Superior temporal gyrus (tissue), 1 donor: ENCODE measurements at regions not wholly inside any gene's neighbourhood (a gene's known extent, or its start where the extent isn't known, plus 50 kb on each side); places are given as distances from the start of the nearest gene placed in this dataset.

Experiments
- DNase-seq: peaks from one replicate; pipeline ENCODE4 v3.0.0-alpha.2; 2016; ENCODE audit errors: extremely low spot score

DNA sequence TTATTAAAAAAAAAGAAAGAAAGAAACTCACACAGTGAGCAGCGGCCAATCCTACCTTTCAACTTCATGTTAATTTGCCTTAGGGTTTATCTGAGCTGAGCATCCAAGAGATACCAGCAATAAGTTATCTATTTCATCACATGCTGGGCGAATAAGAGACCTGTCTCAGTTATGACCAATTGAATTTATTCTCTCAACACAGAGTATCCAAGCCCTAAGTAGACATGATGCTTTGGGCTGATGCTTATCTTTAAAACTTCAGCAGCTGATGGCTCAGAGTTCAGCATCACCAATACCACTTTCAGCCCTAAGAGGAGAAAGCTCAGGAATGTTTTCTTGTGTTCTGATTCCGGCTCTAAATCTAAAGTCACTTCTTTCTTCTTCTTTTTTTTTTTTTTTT, 489.0 kb upstream of the ZFHX3 start:
- DNase-seq, result no peak

DNA sequence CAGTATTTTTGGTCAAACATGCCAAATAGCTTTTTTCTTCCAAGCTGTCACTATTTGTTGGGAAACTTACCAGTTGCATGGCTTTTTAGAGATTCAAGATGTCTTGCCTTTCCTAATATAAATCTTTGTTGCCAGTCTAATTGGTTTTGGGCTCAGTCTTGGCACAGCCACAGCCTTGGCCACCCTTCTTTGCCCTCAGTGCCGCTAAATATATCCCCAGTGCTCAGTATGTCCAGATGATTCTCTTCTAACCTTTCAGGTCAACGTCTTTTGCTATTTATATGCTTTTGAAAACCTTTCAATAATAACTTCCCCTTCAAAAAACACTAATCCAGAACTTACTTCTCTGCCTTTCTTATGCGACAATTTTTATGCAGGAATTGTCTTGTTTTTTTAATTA, 483.1 kb upstream of the ZFHX3 start:
- no peak for DNase-seq

DNA sequence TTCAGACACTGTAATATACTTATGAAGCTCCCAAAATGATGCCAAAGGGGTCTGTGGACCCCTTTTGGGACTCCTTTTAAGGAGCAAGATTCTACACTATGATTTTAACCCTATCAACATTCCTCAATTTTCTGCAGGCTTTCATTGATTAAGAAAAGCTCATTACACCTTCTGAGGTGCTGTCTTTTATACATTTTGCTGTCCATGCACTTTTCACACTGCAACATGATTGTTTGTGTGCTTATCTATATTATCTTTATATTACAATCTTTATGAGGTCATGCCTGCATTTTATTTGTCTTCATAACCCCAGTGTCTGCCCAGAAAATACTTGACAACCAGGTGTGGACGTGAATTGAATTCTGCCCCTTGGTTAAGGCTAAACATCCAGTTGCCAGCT, 482.6 kb upstream of the ZFHX3 start:
- no peak for DNase-seq

DNA sequence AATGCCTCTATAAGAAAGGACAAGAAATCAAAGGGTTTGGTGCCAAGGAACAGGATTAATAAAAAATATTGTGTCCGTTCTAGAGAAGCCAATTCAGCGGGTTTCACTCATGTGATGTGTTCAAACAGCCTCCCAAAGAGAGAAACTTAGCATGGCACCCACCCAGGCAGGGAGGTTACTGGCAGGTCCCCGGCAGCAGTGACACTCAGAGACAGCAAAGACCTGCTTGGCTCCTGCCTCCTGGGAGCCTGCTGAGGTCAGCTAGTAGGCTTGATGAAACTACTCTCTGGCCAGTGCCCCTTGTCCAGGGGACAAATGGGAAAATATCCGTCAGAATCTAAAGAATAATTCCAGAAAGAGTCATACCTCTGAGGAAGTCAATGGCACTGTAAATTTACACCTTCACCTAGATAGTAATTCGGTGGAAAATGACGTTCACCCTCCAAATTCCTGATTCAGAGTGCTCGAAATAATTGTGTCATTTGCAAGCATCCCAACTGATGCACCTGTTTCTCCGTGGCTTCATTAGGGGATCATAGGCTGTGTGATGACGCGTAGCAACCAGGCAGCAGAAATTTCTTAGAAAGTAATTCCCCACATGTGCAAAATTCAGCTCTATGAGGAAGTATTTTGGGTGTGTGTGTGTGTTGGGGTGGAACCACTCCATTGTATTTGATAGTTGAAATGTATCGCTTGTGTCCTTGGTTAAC, 481.5 kb upstream of the ZFHX3 start:
- DNase-seq, result no peak

DNA sequence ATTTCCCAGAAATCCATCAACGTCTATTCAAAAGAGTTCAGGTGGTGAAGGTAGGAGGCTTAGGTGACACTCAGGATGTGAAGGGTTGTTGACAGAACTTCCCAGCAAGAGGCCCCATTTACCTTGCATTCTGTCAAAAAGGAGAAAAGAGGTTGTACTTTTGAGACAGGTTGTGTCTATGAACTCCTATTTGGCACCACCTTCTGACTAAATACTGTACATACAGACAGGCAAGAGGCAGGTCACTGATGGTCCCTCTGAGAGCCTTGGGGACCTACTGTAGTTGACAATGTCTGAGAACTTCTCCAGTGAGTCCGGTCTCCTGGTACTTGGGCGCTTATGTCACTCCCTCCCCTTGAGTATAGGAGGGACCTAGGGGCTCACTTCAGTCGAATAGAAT, 479.3 kb upstream of the ZFHX3 start:
- DNase-seq, result no peak

DNA sequence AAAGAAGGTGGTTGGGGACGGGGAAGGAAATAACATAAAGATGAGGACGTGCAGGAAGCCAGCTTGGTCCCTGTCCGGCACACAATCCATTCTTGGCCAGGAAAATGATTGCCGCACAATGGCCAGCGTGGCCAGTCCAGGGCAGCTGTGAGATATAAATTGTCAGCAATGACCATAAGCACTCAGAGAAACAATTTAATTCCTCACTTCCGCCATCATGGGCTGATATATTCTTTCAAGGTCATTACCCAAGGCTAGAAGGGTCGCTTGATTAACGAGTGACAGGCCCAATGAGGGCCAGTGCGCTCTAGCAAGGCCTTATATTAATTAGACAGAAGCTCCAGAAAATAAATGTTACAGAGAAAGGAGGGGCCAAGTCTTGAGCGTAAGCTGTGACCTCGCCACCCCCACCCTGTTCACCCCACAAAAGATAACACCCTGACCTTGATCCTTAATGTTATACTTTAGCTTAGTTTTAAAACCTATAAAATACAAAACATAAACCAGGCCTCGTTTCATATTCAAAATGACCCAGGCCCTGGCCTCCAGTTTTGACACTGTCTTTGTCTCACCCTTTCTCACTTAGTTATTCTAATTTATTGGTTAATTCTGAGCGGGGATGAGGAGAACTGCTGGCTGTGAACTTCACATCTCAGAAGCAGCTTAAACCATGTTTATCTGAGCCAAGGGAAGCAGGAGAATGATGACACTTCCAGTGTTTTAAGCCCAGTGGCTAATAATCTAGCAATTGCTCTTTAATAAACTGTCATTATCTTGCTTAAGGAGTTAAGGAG, 478.3 kb upstream of the ZFHX3 start:
- no peak for DNase-seq

DNA sequence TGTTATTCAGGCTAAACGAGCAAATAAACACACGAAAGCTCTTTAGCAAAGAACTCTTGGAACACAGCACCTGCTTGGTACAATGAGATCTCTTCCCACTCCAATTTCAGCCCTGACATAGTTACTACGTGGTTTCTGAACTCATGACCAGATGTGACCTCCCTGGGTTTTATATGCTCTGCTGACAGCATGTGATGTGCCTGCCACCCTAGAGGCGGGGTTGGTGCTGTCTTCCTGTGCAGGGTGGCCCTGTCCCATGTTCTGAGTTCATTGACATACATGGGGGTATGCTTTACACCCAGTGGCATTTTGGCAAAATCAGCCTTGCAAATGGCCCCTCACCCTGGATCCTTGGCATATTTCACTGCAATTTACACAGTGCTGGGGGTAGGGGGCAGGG, 475.3 kb upstream of the ZFHX3 start:
- no peak for DNase-seq

DNA sequence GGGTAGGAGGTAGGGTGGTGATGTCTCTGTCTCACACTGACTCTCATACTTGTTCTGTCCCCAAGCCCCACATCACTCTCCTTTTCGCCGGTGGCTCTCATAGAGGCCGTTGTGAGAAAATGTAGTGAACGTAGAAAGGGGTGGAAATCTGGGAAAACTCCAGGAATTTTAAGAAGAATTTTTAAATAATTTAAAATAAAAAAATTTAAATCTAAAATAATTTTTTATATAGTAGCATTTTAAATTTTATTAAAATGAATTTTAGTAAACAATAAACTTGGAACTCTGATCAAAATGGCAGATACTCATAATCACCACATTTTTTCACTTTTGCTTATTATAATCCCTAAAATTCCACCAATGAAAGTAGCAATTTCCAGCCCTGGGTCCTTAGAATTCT, 473.6 kb upstream of the ZFHX3 start:
- no peak for DNase-seq

DNA sequence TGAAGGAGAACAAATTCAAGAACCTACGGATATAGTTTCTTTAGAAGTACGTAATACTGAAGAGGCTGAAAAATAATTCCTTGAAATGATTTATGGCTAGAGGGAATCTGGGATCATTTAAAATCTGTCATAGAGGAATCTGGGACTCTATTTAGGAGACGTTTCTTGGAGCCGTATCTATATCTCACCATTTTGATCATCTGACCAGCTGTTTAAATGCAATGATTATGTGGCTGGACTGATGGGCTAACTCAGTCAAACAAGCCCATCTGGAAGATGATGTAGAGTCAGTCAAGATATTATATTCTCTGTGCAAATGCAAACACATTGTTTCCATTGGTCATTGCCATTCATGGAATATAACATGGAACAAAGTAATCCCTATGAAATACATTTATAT, 467.7 kb upstream of the ZFHX3 start:
- no peak for DNase-seq

DNA sequence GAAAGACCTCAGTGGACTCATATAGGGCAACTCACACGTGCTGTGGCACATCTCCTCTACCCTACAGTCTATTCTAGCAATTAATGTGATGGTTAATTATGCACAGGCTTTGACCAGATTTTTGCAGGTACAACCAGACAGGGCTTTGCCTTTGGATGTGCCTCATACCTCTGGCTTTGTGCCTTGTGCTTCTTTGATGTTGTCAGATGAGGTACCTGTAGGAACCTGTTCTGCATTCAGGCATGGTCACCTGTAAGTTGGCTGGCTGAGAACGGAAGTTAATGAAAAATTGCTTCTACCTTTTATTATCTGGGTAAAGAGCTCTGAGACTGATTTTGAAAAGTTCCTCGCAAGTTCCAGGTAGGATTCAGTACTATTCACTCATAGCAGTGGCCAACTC, 462.9 kb upstream of the ZFHX3 start:
- no peak for DNase-seq

DNA sequence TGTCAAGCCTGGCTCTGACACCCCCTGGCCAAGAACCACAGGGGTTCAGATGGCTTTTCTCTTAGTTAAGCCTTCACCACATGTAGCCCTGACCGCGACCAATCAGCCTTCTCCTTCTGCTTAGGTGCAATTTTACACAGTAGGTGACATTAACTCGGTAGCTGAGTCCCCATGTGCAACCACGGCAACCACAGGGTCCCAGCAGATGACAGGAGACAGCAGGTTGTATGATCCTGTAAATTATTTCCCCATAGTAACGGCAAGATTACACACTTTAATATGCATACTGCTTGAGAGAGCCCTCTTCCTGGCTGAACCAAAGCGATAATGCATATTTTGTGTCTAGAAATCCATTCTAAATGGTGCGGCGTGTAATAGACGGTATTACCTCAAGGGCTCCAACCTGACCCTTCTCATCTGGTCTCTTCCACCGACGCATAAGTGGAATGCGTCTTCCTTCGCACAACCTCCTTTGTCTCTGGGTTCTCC, 458.7 kb upstream of the ZFHX3 start:
- no peak for DNase-seq

DNA sequence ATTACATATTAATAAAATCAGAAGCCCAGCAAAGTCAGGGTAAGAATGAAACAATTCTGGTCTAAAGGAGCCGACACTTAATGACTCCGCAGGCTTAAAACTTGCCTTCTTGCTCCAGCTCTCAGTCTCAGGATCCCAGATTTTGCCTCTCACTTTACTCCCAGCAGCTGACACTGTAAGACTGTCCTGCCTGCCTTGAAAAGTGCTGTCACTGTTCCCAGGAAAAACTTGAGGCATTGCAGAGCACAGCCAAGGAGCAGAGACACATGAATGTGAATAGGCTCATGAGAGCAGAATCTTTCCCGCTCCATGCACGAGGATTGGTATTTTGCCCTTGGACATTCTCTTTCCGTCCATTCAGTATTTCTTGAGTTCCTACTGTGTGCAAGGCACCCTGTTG, 457.6 kb upstream of the ZFHX3 start:
- no peak for DNase-seq

DNA sequence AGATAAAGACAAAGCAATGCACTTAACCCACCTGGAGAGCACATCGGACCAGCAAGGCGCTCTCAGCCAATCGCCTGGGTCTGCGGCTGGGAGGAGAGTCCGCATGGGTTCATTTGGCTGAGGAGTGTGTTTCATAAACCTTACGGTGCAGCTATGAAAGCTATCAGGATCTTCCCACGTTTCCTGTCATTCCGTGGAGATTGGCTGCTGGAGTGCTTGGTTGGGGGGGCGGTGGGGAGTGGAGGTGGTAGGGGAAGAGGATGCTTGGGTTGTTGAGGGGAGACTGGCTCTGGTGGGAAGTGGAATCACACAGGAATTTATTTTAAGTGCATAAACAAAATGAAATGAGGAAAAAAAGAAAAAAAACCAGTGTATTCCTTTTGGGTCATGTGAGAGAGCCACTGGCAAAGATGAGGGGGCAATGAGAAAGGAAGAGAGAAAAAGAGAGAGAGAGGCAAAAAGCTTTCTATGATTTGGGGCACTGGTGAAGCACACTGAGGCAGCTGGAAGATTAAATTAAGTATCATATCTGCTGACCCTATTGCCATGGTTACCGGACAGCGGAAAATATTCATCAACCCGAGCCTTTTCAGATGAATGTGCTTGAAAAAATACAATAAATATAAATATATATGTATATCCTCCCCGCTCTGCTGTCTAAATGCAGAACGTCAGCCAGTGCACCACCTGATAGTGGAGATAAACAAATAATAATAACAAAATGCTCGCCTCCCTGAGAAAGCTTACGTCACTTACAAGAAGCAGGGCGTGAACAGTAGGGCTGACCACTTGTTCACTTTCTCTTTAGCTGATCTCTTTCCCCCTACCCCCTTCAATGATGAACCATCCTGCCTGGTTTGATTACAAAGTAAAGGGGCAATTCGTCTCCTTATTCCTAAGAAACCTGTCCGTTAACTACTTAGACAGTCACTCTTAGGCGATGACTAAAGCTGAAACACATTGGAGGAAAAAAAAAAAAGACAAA, 457.0 kb upstream of the ZFHX3 start:
- no peak for DNase-seq

DNA sequence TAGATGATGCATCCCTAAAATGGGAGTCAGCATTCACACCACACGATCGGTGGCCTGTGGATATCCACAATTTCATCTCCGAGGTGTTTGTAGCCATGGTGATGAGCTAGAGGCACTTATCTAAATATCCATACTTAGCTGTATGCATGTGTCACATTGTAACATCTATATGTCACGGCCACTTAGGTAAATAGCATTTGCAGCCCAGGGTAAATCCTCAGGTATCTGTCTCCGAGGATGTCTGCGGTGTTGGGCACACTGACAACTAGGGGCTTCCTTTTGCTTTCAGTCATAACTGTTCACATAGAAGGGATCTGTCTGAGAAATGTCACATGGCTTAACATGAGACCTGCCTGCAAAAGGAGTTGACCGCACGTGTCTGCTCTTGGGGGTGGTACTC, 455.2 kb upstream of the ZFHX3 start:
- DNase-seq, result no peak

DNA sequence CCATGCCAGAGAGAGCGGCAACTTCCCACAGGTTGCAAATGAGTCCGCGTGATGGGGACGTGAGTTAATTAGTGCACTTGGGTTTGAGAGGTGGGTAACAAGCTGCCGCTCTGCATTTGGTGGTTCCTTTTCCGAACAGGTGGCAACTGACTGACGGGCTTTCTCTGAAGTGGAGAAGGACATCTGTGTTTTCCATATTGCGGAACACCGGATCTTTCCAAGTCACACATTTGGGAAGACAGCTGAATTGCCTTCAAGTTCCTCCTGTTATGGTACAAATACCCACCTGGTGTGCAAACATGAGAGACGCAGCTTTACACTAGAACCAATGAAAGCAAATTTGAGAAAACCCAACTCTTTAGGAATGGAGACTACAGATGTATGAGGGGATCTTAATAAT, 451.3 kb upstream of the ZFHX3 start:
- no peak for DNase-seq

DNA sequence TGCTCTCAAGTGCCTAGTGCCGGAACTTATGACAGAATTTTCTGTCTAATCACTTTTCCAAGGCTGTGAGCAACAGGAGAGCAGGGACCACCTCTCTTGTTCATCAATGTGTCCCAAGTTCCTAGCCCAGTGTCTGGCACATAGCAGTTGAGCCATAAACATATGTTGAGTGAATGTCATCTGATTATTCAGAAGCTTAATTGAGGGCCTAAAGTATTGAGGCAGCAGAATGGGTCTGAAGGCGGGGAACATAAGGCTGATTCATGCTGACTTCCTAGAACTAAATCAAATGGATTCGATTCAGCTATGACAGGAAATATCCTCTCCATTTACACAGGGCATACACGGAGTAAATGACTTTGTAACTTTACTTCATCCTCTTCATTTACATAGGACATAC, 438.0 kb upstream of the ZFHX3 start:
- DNase-seq, result no peak

DNA sequence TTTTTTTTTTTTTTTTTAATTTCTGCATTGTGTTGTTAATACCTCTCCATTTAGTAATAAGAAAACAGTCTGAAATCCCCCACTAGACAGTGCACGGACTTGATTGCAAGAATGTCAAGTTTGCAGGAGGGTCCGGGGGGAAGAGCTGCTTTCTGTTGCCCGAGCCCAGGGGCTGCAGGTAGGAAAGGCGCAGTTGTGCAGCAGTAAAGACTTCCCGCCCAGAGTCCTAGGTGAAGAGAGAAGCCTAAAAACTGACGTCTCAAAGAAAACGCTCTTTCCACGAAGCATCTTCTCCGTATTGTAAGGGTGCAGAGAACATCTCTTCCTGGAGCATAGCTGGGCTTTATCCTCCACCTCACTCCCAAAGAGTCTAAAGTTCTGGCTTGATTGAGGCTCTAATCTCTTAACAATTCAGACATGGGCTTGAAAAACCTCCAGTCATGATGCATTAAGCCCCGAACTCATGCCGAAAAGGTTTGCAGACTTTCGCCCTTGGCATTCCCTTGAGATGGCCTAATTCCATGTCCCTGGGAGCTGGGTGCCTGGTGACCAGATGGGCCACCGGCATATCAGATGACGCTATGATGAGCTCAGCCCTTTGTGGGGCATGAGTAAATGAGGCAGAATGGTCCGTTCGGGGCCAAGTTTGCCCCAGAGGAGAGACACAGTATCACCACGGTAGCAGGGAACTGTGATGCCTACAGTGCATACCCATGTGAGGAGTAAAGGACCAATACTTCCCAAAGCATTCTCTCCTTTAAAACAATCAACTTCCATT, 436.2 kb upstream of the ZFHX3 start:
- DNase-seq, result no peak

DNA sequence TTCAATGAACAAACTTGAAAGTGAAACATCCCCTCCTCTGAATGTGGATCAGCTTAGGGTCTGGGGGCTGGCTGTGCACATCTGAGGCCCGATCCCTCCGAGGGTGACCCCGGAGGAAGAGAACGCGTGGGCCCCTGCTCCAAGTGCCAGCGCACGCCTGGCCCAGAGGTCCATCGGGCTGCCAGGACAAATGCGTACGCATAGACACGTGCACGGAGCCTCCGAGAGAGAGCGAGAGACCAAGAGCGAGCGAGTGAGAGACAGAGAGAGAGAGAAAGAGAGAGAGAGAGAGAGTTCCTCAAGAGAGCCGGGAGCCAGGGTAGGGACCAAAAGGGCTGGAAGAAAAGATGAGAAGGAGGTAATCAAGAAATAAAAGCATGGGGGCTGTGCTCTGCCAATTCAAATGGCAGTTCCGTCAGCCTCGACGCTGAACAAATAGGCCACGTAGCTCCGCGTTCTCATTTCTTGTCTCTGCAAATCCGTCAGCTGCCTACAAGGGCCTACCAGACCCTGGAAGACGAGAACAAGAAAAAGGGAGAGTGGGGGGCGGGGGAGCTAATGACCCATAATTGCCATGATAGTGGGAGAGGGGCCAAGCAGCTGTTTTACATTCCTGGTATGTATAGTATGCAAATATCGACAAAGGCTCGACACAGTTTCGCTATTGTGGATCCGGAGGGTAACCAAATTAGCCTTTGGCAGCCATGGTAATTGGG, 435.3 kb upstream of the ZFHX3 start:
- no peak for DNase-seq

DNA sequence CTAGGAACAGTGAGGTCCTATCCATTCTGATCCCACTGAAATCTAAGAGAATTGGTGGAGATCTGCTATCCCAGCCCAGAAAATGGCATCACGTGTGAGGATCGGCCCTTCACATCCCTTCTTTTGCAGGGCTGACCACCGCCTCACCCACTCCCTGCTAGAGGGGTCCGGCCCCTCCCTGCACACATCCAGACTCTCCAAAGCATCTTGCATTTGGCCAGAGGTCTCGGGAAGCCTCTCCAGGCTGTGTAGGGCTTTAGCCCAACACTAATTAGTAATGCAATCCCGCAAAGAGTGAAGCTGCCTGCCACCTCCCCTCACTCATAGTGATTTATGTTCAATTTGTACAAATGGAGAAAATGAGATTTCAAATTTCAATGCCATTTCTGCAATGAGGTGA, 434.4 kb upstream of the ZFHX3 start:
- no peak for DNase-seq

DNA sequence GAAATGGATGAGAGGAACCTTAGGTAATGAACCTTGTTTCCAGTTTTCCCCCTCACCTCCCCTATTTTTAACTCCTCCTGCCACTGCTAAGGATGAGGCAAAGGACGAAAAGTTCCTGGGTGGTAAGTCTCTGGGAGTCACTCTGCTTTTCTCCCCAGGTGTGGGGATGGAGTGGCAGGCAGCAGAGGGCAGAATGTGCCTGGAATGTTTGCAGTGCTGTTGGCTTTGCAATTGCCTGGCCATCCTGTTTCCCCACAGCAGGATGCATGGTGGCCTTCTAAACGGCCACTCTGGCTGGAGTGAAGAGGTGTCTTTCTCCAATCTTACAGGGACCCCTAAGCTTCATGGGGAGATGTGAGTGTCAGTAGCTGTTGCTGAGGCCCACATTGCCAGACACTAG, 432.5 kb upstream of the ZFHX3 start:
- no peak for DNase-seq

DNA sequence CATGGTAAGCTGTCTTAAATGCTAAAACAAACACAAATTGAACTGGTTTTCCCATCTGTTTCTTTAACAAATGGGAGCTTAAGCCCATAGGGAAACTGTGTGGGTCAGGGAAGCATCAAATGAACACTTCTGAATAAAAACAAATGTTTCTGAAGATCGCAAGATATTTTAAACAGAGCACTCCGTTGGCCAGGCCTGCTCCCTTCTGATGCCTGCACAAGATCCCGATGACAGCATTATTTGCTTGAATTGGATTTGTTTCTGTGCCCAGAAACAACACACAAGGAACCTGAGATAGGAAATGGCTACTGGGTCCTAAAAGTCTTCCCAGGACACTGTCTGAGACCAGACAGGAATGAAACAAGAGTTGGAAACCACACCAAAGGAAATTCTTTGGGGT, 425.8 kb upstream of the ZFHX3 start:
- no peak for DNase-seq
